ENCODE measurements at regions not wholly inside any gene's neighbourhood (a gene's known extent, or its start where the extent isn't known, plus 50 kb on each side); places are given as distances from the start of the nearest gene placed in this dataset.

GRCh38 chr6:91743756-91744155, 1156.9 kb upstream of the MAP3K7 start:
- DNase-seq (ENCODE audit: low read depth in 1 of 2, low spot score in 1 of 2) = no peak
- no peak overlapping the region for H3K27ac ChIP-seq (replicated peaks)
- no peaks in the 10 kb centered on the region for H3K27me3 ChIP-seq (ENCODE audit: insufficient read depth, poor library complexity, severe bottlenecking)
- no peak for TF ChIP-seq SPI1 (IDR thresholded peaks at IDR 0.05; ENCODE audit: borderline replicate concordance, low read depth)
- TF ChIP-seq CTCF (IDR thresholded peaks at IDR 0.05; ENCODE audit: insufficient read depth, low read length) = no peak
- no peak for TF ChIP-seq REST (IDR thresholded peaks at IDR 0.05; ENCODE audit: insufficient replicate concordance, low read depth)
- no peak for TF ChIP-seq POLR2AphosphoS5 (IDR thresholded peaks at IDR 0.05; ENCODE audit: low read depth)
- no peak for TF ChIP-seq GABPA (IDR thresholded peaks at IDR 0.05; ENCODE audit: low read depth)
- no peak overlapping the region for H3K4me3 ChIP-seq (replicated peaks; ENCODE audit: insufficient read depth, low read length)

DNA sequence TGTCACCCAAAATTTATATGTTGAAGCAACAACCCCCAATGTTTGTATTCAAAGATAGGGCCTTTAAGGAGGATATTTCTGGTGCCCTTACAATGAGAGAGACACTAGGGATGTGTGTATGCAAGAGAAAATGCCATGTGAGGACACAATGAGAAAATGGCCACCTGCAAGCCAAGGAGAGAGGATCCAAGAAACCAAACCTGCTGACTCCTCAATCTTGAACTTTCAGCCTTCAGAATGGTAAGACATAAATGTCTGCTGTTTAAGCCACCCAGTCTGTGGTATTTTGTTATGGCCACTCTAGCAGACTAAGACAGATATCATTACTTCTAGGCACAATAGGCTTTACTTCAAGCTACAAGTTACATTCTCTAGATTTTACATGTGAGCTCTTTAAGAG, 1145.1 kb upstream of the MAP3K7 start:
- DNase-seq (ENCODE audit: low read depth in 1 of 2, low spot score in 1 of 2) = no peak
- H3K27ac ChIP-seq (replicated peaks) = no peak overlapping the region

GRCh38 chr6:91730710-91731109, 1143.8 kb upstream of the MAP3K7 start:
- no peak overlapping the region for H3K4me3 ChIP-seq (replicated peaks; ENCODE audit: insufficient read depth, low read length)
- no peak for DNase-seq (ENCODE audit: low read depth in 1 of 2, low spot score in 1 of 2)
- no peak overlapping the region for H3K27ac ChIP-seq (replicated peaks)
- TF ChIP-seq CTCF (IDR thresholded peaks at IDR 0.05; ENCODE audit: insufficient read depth, low read length) (no peak), POLR2AphosphoS5 (IDR thresholded peaks at IDR 0.05; ENCODE audit: low read depth) (no peak), SPI1 (IDR thresholded peaks at IDR 0.05; ENCODE audit: borderline replicate concordance, low read depth) (no peak), REST (IDR thresholded peaks at IDR 0.05; ENCODE audit: insufficient replicate concordance, low read depth) (no peak), GABPA (IDR thresholded peaks at IDR 0.05; ENCODE audit: low read depth) (no peak)
- no peaks in the 10 kb centered on the region for H3K27me3 ChIP-seq (ENCODE audit: insufficient read depth, poor library complexity, severe bottlenecking)

More for the DNA sequence above, 1145.1 kb upstream of the MAP3K7 start:
- Histone ChIP-seq H3K4me3 (replicated peaks; ENCODE audit: insufficient read depth, low read length) (no peak overlapping the region), H3K27me3 (ENCODE audit: insufficient read depth, poor library complexity, severe bottlenecking) (no peaks in the 10 kb centered on the region)
- TF ChIP-seq REST (IDR thresholded peaks at IDR 0.05; ENCODE audit: insufficient replicate concordance, low read depth) (no peak), GABPA (IDR thresholded peaks at IDR 0.05; ENCODE audit: low read depth) (no peak), POLR2AphosphoS5 (IDR thresholded peaks at IDR 0.05; ENCODE audit: low read depth) (no peak), SPI1 (IDR thresholded peaks at IDR 0.05; ENCODE audit: borderline replicate concordance, low read depth) (no peak), CTCF (IDR thresholded peaks at IDR 0.05; ENCODE audit: insufficient read depth, low read length) (no peak)
